HCT116 (cell line): ENCODE measurements at regions not wholly inside any gene's neighbourhood (a gene's known extent, or its start where the extent isn't known, plus 50 kb on each side); places are given as distances from the start of the nearest gene placed in this dataset.

Experiments used
- ATAC-seq: fragments of 200-7000 bp; cut with Tn5 transposase; 2 replicates; pipeline ENCODE4 v1.9.1; 2020; ENCODE audit warnings: mild to moderate bottlenecking, moderate library complexity
- BruUV-seq: library from RNA; stranded (reverse); fragments of 400-500 nt; replicated peaks from 2 replicates; lab custom pipeline; 2021; lab: Mats Ljungman, UMichigan
- CTCF ChIA-PET: fragments of 300-600 bp; sonication (Branson Sonifier 250); formaldehyde crosslinking; loops from one replicate; lab custom pipeline; 2021; ENCODE audit warnings: antibody characterized with exemption; lab: Charles Lee
- POLR2A ChIA-PET: fragments of 300-600, 350-600 bp; sonication (Branson Sonifier 250); formaldehyde crosslinking; loops from one replicate; lab custom pipeline; 2021; ENCODE audit warnings: antibody characterized with exemption; lab: Charles Lee
- RAD21 ChIA-PET, 2 experiments: fragments of 300-600 bp; sonication (Branson Sonifier 250); formaldehyde crosslinking; loops; one replicate each; lab custom pipeline; 2023; ENCODE audit warnings: low total read pairs in 2 of 2; ENCODE audit not compliant: uncharacterized antibody in 2 of 2, unreplicated experiment in 2 of 2, low non-redundant PET in 1 of 2; lab: Charles Lee
- DNase-seq: peaks from one replicate; pipeline ENCODE4 v3.0.0-alpha.2; 2010; ENCODE audit warnings: low read depth, low spot score
- H2AFZ ChIP-seq: fragments of 200-600 bp; shearing (Covaris generic), sonication (generic); 2 replicates; pipeline ENCODE4 v1.6.1; 2017; ENCODE audit warnings: low read depth, mixed run types, mixed read lengths, antibody characterized with exemption, low read length; ENCODE audit not compliant: poor library complexity, severe bottlenecking
- H3K27ac ChIP-seq: 2 replicates; pipeline ENCODE4 v1.5.1; 2012; ENCODE audit warnings: low read depth, low read length
- H3K27me3 ChIP-seq: fragments of 200-600 bp; sonication (generic); 2 replicates; pipeline ENCODE4 v1.6.1; 2016; ENCODE audit warnings: mixed run types, low read length, mixed read lengths; ENCODE audit not compliant: insufficient read depth
- H3K36me3 ChIP-seq, 2 experiments: fragments of 200-500 bp in 1 of 2; fragments of 200-600 bp in 1 of 2; sonication (Bioruptor generic) in 1 of 2; sonication (generic) in 1 of 2; 2 replicates each; pipeline versions ENCODE4 v1.5.1 to v1.6.1; 2014 to 2016; ENCODE audit warnings: low read length in 2 of 2, inconsistent platforms in 1 of 2, mixed read lengths in 1 of 2, mixed run types in 1 of 2; ENCODE audit not compliant: insufficient read depth in 2 of 2, control insufficient read depth in 1 of 2
- H3K4me1 ChIP-seq, 2 experiments: fragments of 200-600 bp in 1 of 2; sonication (generic) in 1 of 2; 2 replicates each; pipeline versions ENCODE4 v1.5.1 to v1.6.1; 2012 to 2017; ENCODE audit warnings: low read length in 2 of 2, inconsistent platforms in 1 of 2, mild to moderate bottlenecking in 1 of 2, mixed read lengths in 1 of 2, mixed run types in 1 of 2, moderate library complexity in 1 of 2; ENCODE audit not compliant: insufficient read depth in 2 of 2, control insufficient read depth in 1 of 2
- H3K4me2 ChIP-seq: fragments of 200-600 bp; sonication (generic); 2 replicates; pipeline ENCODE4 v1.6.1; 2017; ENCODE audit warnings: mixed run types, low read length, mixed read lengths
- H3K4me3 ChIP-seq, 2 experiments: fragments of 200-600 bp in 1 of 2; sonication (generic) in 1 of 2; replicated peaks in 1 of 2; 2 replicates each; pipeline ENCODE4 v1.5.1; 2011 to 2016; ENCODE audit warnings: low read length in 2 of 2, control low read depth in 1 of 2, low read depth in 1 of 2, mild to moderate bottlenecking in 1 of 2, mixed read lengths in 1 of 2, mixed run types in 1 of 2
- H3K79me2 ChIP-seq: fragments of 200-600 bp; sonication (generic); 2 replicates; pipeline ENCODE4 v1.6.1; 2017; ENCODE audit warnings: mild to moderate bottlenecking, mixed run types, low read length, moderate library complexity, mixed read lengths; ENCODE audit not compliant: insufficient read depth
- H3K9ac ChIP-seq: fragments of 200-600 bp; sonication (generic); 2 replicates; pipeline ENCODE4 v1.6.1; 2016; ENCODE audit warnings: low read length, mixed read lengths
- H3K9me2 ChIP-seq: fragments of 200-600 bp; sonication (generic), shearing (Covaris generic); 2 replicates; pipeline ENCODE4 v1.6.1; 2017; ENCODE audit warnings: mixed run types, mild to moderate bottlenecking, moderate library complexity; ENCODE audit not compliant: insufficient read depth
- H3K9me3 ChIP-seq, 2 experiments: fragments of 200-500 bp in 1 of 2; fragments of 200-600 bp in 1 of 2; sonication (Bioruptor generic) in 1 of 2; sonication (generic) in 1 of 2; 2 replicates each; pipeline ENCODE4 v1.6.1; 2014 to 2017; ENCODE audit warnings: low read length in 2 of 2, mixed read lengths in 2 of 2, inconsistent platforms in 1 of 2, low read depth in 1 of 2, mild to moderate bottlenecking in 1 of 2, mixed run types in 1 of 2, moderate library complexity in 1 of 2; ENCODE audit not compliant: control insufficient read depth in 1 of 2, insufficient read depth in 1 of 2
- H4K20me1 ChIP-seq: fragments of 200-600 bp; sonication (generic), shearing (Covaris generic); 2 replicates; pipeline ENCODE4 v1.6.1; 2017; ENCODE audit warnings: mixed run types, mild to moderate bottlenecking, moderate library complexity; ENCODE audit not compliant: insufficient read depth
- ATF3 ChIP-seq: IDR thresholded peaks from 2 replicates; pipeline ENCODE4 v1.6.1; 2012
- CBX3 ChIP-seq: IDR thresholded peaks from 2 replicates; pipeline ENCODE4 v1.6.1; 2012; ENCODE audit warnings: low read depth
- CEBPB ChIP-seq: IDR thresholded peaks from 2 replicates; pipeline ENCODE4 v1.6.1; 2012; ENCODE audit warnings: low read depth
- CTCF ChIP-seq, 3 experiments: fragments of 200-600 bp in 1 of 3; sonication (generic) in 1 of 3; IDR thresholded peaks in 2 of 3; conservative IDR thresholded peaks in 1 of 3; 2 replicates each; pipeline ENCODE4 v1.5.1; 2012 to 2017; ENCODE audit warnings: low read depth in 2 of 3, low read length in 2 of 3, antibody characterized with exemption in 1 of 3, borderline replicate concordance in 1 of 3, control low read depth in 1 of 3, mild to moderate bottlenecking in 1 of 3, mixed read lengths in 1 of 3, mixed run types in 1 of 3, moderate library complexity in 1 of 3; ENCODE audit not compliant: insufficient read depth in 1 of 3
- EGR1 ChIP-seq: IDR thresholded peaks from 2 replicates; pipeline ENCODE4 v1.6.1; 2012; ENCODE audit warnings: low read depth
- ELF1 ChIP-seq: IDR thresholded peaks from 2 replicates; pipeline ENCODE4 v1.6.1; 2012; ENCODE audit warnings: low read depth, borderline replicate concordance
- EZH2 ChIP-seq: fragments of 200-600 bp; sonication (generic); IDR thresholded peaks from 2 replicates; pipeline ENCODE4 v1.6.1; 2017; ENCODE audit warnings: antibody characterized with exemption, mixed run types
- EZH2phosphoT487 ChIP-seq: fragments of 200-600 bp; IDR thresholded peaks from 2 replicates; pipeline ENCODE4 v1.6.1; 2018; ENCODE audit warnings: antibody characterized with exemption, borderline replicate concordance
- FOSL1 ChIP-seq: IDR thresholded peaks from 2 replicates; pipeline ENCODE4 v1.6.1; 2012; ENCODE audit warnings: low read depth
- JUND ChIP-seq: IDR thresholded peaks from 2 replicates; pipeline ENCODE4 v1.6.1; 2012
- POLR2A ChIP-seq: IDR thresholded peaks from 2 replicates; pipeline ENCODE4 v1.7.0; 2011; ENCODE audit warnings: borderline replicate concordance; ENCODE audit not compliant: insufficient read depth, insufficient read length; ENCODE audit errors: extremely low read depth
- POLR2AphosphoS5 ChIP-seq: IDR thresholded peaks from 2 replicates; pipeline ENCODE4 v1.6.1; 2011; ENCODE audit warnings: mild to moderate bottlenecking, low read depth, low read length, moderate library complexity
- RAD21 ChIP-seq: IDR thresholded peaks from 2 replicates; pipeline ENCODE4 v1.6.1; 2012; ENCODE audit warnings: low read depth, mild to moderate bottlenecking
- REST ChIP-seq: IDR thresholded peaks from 2 replicates; pipeline ENCODE4 v1.6.1; 2012; ENCODE audit warnings: low read depth
- SIN3A ChIP-seq: IDR thresholded peaks from 2 replicates; pipeline ENCODE4 v1.6.1; 2012; ENCODE audit warnings: low read depth
- SRF ChIP-seq: IDR thresholded peaks from 2 replicates; pipeline ENCODE4 v1.6.1; 2012; ENCODE audit warnings: low read depth
- TCF7L2 ChIP-seq: IDR thresholded peaks from 2 replicates; pipeline ENCODE4 v1.7.0; 2011; ENCODE audit warnings: borderline replicate concordance, inconsistent platforms; ENCODE audit not compliant: insufficient read depth, insufficient read length; ENCODE audit errors: extremely low read depth
- ZBTB33 ChIP-seq: IDR thresholded peaks from 2 replicates; pipeline ENCODE4 v1.6.1; 2011; ENCODE audit warnings: mild to moderate bottlenecking, low read length, moderate library complexity; ENCODE audit not compliant: insufficient replicate concordance; ENCODE audit errors: extremely low read depth
- ZFX ChIP-seq: fragments of 450-650 bp; IDR thresholded peaks from 2 replicates; pipeline ENCODE4 v1.6.1; 2017
- intact Hi-C: fragments of 100-400 bp; cut with micrococcal nuclease; formaldehyde crosslinking; loops from 2 replicates; pipeline ENCODE4 v1.10.0; 2022

GRCh38 chr6:90729057-90729456 is 142.2 kb upstream of the MAP3K7 start:
- no peak for ATAC-seq
- H3K4me3 ChIP-seq: no peak overlapping the region

More at GRCh38 chr6:90729057-90729456, 142.2 kb upstream of the MAP3K7 start:
- Histone ChIP-seq H3K9me2 (no peaks in the 10 kb centered on the region), H3K27me3 (peaks cover 16% of the 10 kb centered on the region; the same call in 1 of the 2 replicates), H3K4me1 (no peaks in the 10 kb centered on the region), H3K9ac (no peak overlapping the region), H3K4me2 (no peak overlapping the region), H4K20me1 (no peaks in the 10 kb centered on the region), H3K36me3 (no peaks in the 10 kb centered on the region), H2AFZ (no peak overlapping the region), H3K9me3 (no peaks in the 10 kb centered on the region), H3K79me2 (no peaks in the 10 kb centered on the region), H3K27ac (no peak overlapping the region)
- DNase-seq: no peak
- ChIA-PET CTCF (no interaction called here), RAD21 (no interaction called here), POLR2A (no interaction called here)
- TF ChIP-seq POLR2AphosphoS5 (no peak), SRF (no peak), FOSL1 (no peak), EZH2 (no peak), SIN3A (no peak), ZFX (no peak), ZBTB33 (no peak), CEBPB (no peak), CTCF (IDR thresholded peaks at IDR 0.05 in 2 of 3, conservative IDR thresholded peaks at IDR 0.05 in 1 of 3; ENCODE audit: borderline replicate concordance in 1 of 3, insufficient read depth in 1 of 3, low read depth in 2 of 3, low read length in 2 of 3) (no peak), EGR1 (no peak), JUND (no peak), REST (no peak), ELF1 (no peak), EZH2phosphoT487 (no peak), CBX3 (no peak), POLR2A (no peak), RAD21 (no peak), ATF3 (no peak), TCF7L2 (no peak)
- intact Hi-C loops: no loop called here
- no TSS peak for BruUV-seq
